Astrocyte of the spinal cord (primary cell): ENCODE measurements at regions not wholly inside any gene's neighbourhood (a gene's known extent, or its start where the extent isn't known, plus 50 kb on each side); places are given as distances from the start of the nearest gene placed in this dataset.
"Not testable (repeated sequence)": the region's sequence is repeated elsewhere in the genome, so short reads cannot be mapped to it uniquely, and the experiment has no call there.

Experiments
- DNase-seq: peaks from one replicate; pipeline ENCODE4 v3.0.0; 2011; ENCODE audit warnings: low read depth, low spot score
- H3K4me3 ChIP-seq: 2 replicates; pipeline ENCODE4 v1.5.1; 2011; ENCODE audit warnings: low read depth, mild to moderate bottlenecking, low read length, moderate library complexity
- in situ Hi-C: cut with HindIII; loops from 2 replicates; pipeline ENCODE4 v1.10.0; 2017; ENCODE audit warnings: low sequenced_read_pairs
- TF ChIP-seq, protein P1 (sequence below): IDR thresholded peaks from 2 replicates; pipeline ENCODE4 v1.5.1; 2012; ENCODE audit warnings: low read depth, mild to moderate bottlenecking, low read length, inconsistent platforms

DNA sequence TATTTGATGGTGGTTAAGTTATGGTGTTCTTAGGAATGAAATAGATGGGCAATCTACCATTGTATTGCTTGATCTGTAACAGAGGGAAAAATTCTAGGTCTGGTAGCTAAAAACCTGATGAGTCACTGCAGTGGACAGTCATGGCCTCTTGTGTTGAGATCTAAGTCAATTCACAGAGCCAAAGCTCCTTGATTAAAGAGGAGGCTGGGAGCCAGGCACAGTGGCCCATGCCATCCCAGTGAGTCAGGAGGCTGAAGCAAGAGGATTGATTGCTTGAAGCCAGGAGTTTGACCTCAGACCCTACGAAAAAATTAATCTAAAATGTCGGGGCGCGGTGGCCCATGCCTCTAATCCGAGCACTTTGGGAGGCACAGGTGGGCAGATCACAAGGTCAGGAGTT lies 67.1 kb upstream of the KPNA3 start:
- TF ChIP-seq, protein P1, sequence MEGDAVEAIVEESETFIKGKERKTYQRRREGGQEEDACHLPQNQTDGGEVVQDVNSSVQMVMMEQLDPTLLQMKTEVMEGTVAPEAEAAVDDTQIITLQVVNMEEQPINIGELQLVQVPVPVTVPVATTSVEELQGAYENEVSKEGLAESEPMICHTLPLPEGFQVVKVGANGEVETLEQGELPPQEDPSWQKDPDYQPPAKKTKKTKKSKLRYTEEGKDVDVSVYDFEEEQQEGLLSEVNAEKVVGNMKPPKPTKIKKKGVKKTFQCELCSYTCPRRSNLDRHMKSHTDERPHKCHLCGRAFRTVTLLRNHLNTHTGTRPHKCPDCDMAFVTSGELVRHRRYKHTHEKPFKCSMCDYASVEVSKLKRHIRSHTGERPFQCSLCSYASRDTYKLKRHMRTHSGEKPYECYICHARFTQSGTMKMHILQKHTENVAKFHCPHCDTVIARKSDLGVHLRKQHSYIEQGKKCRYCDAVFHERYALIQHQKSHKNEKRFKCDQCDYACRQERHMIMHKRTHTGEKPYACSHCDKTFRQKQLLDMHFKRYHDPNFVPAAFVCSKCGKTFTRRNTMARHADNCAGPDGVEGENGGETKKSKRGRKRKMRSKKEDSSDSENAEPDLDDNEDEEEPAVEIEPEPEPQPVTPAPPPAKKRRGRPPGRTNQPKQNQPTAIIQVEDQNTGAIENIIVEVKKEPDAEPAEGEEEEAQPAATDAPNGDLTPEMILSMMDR: no peak
- in situ Hi-C loops: no loop called here
- DNase-seq: peak; percentile 84
- no peak overlapping the region for H3K4me3 ChIP-seq

- in situ Hi-C loops: no loop called here
- H3K4me3 ChIP-seq: no peak overlapping the region
- DNase-seq: peak; percentile 90
- TF ChIP-seq, protein P1: no peak
Observed at GRCh38 chr13:49858178-49858856, 65.8 kb upstream of the KPNA3 start.

GRCh38 chr13:49855930-49856329 lies 63.4 kb upstream of the KPNA3 start:
- no peak for DNase-seq
- H3K4me3 ChIP-seq: no peak overlapping the region
- TF ChIP-seq, protein P1: no peak
- in situ Hi-C loops: no loop called here

DNA sequence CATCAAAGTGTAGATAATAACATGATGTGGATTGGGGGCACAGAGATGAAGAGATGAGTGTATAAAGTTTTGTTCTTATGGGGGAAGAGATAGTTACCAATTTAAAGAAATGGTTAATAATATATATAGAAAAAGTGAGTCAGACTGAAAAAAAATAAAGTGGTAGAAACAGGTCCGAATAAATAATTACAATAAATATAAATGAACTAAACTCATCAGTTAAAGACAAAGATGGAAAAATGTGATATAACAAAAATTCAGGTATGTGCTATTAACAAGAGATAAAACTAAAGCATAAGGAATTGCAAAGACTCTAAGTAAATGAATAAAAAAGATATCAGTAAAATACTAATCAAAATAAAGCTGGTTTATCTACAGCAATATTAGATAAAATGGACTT lies 61.1 kb upstream of the KPNA3 start:
- TF ChIP-seq, protein P1: no peak
- no peak for DNase-seq
- in situ Hi-C loops: no loop called here
- no peak overlapping the region for H3K4me3 ChIP-seq

GRCh38 chr13:49852460-49852859 lies 60.0 kb upstream of the KPNA3 start:
- DNase-seq, H3K4me3 ChIP-seq, in situ Hi-C loops: not testable (repeated sequence)

- in situ Hi-C loops: no loop called here
- TF ChIP-seq, protein P1: no peak
- H3K4me3 ChIP-seq: no peak overlapping the region
- DNase-seq: no peak
Observed at GRCh38 chr13:49844181-49844580, 51.7 kb upstream of the KPNA3 start.
